Ishikawa (cell line): ENCODE measurements at regions not wholly inside any gene's neighbourhood (a gene's known extent, or its start where the extent isn't known, plus 50 kb on each side); places are given as distances from the start of the nearest gene placed in this dataset.

Experiments used
- CEBPB ChIP-seq: IDR thresholded peaks from 2 replicates; pipeline ENCODE4 v1.6.1; 2012
- CREB1 ChIP-seq: IDR thresholded peaks from 2 replicates; pipeline ENCODE4 v1.6.1; 2012; ENCODE audit warnings: low read depth
- EGR1 ChIP-seq: IDR thresholded peaks from 2 replicates; pipeline ENCODE4 v1.6.1; 2012
- EP300 ChIP-seq: IDR thresholded peaks from 2 replicates; pipeline ENCODE4 v1.6.1; 2012; ENCODE audit warnings: borderline replicate concordance
- FOXM1 ChIP-seq: IDR thresholded peaks from 2 replicates; pipeline ENCODE4 v1.6.1; 2012; ENCODE audit warnings: low read depth, borderline replicate concordance
- NFIC ChIP-seq: IDR thresholded peaks from 2 replicates; pipeline ENCODE4 v1.6.1; 2012
- RAD21 ChIP-seq: IDR thresholded peaks from 2 replicates; pipeline ENCODE4 v1.6.1; 2012; ENCODE audit warnings: low read depth
- TAF1 ChIP-seq: IDR thresholded peaks from 2 replicates; pipeline ENCODE4 v1.6.1; 2012; ENCODE audit warnings: low read depth, mild to moderate bottlenecking
- TCF12 ChIP-seq: IDR thresholded peaks from 2 replicates; pipeline ENCODE4 v1.6.1; 2012; ENCODE audit warnings: low read depth
- TEAD4 ChIP-seq: IDR thresholded peaks from 2 replicates; pipeline ENCODE4 v1.6.1; 2012
- YY1 ChIP-seq: IDR thresholded peaks from 2 replicates; pipeline ENCODE4 v1.6.1; 2012; ENCODE audit warnings: low read depth
- ZBTB7A ChIP-seq: IDR thresholded peaks from 2 replicates; pipeline ENCODE4 v1.6.1; 2012; ENCODE audit warnings: low read depth
- TF ChIP-seq, protein P1 (sequence below): IDR thresholded peaks from 2 replicates; pipeline ENCODE4 v1.6.1; 2012; ENCODE audit warnings: low read depth, mild to moderate bottlenecking
- TF ChIP-seq, protein P2 (sequence below): IDR thresholded peaks from 2 replicates; pipeline ENCODE4 v1.6.1; 2012
- TF ChIP-seq, protein P3 (sequence below): IDR thresholded peaks from 2 replicates; pipeline ENCODE4 v1.6.1; 2012

GRCh38 chr11:27783701-27784355, 83.6 kb upstream of the BDNF start:
- TF ChIP-seq, protein P1, sequence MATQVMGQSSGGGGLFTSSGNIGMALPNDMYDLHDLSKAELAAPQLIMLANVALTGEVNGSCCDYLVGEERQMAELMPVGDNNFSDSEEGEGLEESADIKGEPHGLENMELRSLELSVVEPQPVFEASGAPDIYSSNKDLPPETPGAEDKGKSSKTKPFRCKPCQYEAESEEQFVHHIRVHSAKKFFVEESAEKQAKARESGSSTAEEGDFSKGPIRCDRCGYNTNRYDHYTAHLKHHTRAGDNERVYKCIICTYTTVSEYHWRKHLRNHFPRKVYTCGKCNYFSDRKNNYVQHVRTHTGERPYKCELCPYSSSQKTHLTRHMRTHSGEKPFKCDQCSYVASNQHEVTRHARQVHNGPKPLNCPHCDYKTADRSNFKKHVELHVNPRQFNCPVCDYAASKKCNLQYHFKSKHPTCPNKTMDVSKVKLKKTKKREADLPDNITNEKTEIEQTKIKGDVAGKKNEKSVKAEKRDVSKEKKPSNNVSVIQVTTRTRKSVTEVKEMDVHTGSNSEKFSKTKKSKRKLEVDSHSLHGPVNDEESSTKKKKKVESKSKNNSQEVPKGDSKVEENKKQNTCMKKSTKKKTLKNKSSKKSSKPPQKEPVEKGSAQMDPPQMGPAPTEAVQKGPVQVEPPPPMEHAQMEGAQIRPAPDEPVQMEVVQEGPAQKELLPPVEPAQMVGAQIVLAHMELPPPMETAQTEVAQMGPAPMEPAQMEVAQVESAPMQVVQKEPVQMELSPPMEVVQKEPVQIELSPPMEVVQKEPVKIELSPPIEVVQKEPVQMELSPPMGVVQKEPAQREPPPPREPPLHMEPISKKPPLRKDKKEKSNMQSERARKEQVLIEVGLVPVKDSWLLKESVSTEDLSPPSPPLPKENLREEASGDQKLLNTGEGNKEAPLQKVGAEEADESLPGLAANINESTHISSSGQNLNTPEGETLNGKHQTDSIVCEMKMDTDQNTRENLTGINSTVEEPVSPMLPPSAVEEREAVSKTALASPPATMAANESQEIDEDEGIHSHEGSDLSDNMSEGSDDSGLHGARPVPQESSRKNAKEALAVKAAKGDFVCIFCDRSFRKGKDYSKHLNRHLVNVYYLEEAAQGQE, result no peak
- TF ChIP-seq NFIC, result no peak
- no peak for TF ChIP-seq CEBPB
- TF ChIP-seq, protein P2, sequence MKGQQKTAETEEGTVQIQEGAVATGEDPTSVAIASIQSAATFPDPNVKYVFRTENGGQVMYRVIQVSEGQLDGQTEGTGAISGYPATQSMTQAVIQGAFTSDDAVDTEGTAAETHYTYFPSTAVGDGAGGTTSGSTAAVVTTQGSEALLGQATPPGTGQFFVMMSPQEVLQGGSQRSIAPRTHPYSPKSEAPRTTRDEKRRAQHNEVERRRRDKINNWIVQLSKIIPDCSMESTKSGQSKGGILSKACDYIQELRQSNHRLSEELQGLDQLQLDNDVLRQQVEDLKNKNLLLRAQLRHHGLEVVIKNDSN, result no peak
- TF ChIP-seq ZBTB7A, result no peak
- no peak for TF ChIP-seq TCF12
- TF ChIP-seq FOXM1, result no peak

DNA sequence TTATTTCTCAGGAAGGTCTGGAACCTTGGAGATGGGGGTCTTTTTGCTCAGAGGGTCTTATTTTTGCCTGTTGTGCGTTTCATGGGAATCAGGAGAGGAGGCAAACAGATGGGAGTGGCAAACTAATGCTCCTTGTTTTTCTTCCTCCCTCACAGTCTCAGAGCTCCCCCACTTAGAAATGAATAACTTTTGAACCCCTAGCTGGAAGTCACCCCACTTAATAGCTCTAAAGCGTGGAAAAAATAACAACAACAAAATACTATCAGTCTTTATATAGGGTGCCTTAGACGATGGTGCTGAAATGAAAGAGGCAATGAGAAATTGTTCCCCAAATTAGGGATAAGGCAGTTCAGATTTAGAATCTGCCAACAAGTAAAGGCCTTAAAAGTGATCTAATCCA, 76.8 kb upstream of the BDNF start:
- TF ChIP-seq EGR1, result no peak

GRCh38 chr11:27773884-27774283, 73.6 kb upstream of the BDNF start:
- TF ChIP-seq RAD21, result no peak
- TF ChIP-seq TEAD4, result no peak

DNA sequence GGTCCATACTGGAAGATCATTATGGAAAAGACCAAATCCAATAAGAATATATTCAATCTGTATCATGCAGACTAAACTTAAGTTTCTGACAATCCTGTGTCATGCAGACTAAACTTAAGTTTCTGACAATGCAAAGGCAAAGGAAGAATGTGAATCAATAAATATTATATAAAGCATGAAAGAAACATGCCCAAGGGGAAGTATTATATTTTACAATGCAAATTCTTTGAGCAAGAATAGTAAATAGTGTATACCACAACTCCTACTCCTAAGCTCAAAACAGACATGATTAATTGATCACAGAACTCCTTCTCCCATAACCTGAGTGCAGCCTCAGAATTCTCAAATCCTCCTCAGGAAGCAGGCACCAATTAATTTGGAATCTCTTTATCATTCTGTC, 71.3 kb upstream of the BDNF start:
- TF ChIP-seq CEBPB (no peak), TAF1 (no peak), EP300 (no peak), EGR1 (no peak), TEAD4 (no peak), FOXM1 (no peak), NFIC (no peak), YY1 (no peak)

DNA sequence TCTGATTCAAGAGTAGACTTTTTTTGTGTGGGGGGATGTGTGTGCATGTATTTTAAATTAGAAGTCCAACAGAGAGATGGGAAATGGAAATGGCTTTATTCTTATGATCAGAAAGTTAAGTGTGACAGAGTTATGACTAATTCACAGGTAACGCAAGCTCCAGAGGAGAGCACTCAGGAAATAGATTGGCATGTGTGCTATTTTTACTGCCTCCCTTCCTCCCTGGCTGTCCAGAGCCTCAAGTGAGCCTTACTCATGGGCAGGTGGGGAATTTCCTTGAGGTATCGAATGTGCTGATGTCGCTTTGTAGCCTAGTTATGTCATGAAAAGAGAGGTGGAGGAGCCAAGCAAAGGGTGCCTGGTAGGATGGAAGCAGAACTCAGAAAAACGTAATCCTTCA, 70.3 kb upstream of the BDNF start:
- TF ChIP-seq TAF1 (no peak), CEBPB (no peak), EP300 (no peak), FOXM1 (no peak), TEAD4 (no peak), TCF12 (no peak), RAD21 (no peak), ZBTB7A (no peak), CREB1 (no peak)
- TF ChIP-seq, protein P3, sequence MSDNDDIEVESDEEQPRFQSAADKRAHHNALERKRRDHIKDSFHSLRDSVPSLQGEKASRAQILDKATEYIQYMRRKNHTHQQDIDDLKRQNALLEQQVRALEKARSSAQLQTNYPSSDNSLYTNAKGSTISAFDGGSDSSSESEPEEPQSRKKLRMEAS, result no peak
- TF ChIP-seq, protein P1, result no peak

DNA sequence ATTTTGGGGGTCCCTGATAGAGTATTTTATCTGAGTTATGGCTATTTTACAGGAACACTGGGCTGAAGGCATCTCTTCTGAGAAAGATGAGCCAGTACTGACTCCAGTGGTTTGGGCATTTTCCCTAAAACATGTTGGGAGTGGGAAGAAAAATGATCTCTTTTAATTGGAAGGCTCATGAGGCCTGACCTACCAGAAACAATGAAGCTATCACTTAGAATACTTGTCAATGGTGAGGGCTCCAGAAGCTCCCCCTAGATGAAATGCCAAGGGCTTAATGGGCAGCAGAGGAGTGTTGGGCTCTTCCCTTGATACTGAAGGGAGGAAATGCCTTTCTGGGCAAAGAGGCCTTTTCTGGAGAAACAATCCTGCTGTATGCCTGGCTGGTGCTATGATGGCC, 63.5 kb upstream of the BDNF start:
- no peak for TF ChIP-seq YY1
- no peak for TF ChIP-seq EP300
- TF ChIP-seq TCF12, result no peak
- TF ChIP-seq CREB1, result no peak
- no peak for TF ChIP-seq EGR1
- TF ChIP-seq, protein P2, result no peak
- TF ChIP-seq, protein P3, result no peak
- TF ChIP-seq FOXM1, result no peak
- no peak for TF ChIP-seq TEAD4
- TF ChIP-seq CEBPB, result no peak
- TF ChIP-seq, protein P1, result no peak
- TF ChIP-seq TAF1, result no peak
- no peak for TF ChIP-seq NFIC
- no peak for TF ChIP-seq ZBTB7A
- TF ChIP-seq RAD21, result no peak
